ENCODE measurements at regions not wholly inside any gene's neighbourhood (a gene's known extent, or its start where the extent isn't known, plus 50 kb on each side); places are given as distances from the start of the nearest gene placed in this dataset.

DNA sequence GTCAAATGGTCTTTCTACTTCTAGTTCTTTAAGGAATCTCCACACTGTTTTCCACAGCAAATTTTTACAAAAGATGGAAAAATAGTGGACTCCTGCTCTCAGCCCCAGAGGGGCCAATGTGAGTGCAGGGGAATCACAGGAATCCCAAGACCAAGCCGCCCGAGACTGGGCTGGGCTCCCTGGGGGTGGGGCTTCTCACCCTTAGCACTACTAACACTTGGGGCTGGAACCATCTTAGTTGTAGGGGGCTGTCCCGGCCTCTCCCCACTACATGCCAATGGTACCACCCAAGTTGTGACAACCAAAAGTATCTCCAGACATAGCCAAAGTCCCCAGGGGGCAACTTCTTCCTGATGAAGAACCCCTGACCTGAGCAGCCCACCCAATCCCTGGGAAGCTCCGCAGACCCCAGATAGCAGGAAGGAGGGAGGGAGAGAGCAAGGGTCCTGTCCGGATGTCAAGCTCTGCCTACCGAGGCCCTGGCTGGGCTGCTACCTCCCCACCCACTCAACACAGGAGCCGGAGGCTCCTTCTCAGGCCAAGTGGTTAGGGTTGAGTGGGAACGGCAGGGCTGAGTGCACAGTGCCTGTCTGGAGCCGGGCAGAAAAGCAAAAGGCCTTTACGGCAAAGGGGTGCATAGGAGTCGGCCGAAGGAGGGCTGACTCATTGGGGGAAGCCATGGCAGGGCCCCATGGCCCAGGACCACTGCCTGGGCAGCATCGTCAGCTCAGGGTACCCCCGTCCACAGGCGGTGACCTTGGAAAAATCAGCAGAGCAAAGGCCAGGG lies 122.5 kb upstream of the FGF3 start:
- TF ChIP-seq, protein P1, sequence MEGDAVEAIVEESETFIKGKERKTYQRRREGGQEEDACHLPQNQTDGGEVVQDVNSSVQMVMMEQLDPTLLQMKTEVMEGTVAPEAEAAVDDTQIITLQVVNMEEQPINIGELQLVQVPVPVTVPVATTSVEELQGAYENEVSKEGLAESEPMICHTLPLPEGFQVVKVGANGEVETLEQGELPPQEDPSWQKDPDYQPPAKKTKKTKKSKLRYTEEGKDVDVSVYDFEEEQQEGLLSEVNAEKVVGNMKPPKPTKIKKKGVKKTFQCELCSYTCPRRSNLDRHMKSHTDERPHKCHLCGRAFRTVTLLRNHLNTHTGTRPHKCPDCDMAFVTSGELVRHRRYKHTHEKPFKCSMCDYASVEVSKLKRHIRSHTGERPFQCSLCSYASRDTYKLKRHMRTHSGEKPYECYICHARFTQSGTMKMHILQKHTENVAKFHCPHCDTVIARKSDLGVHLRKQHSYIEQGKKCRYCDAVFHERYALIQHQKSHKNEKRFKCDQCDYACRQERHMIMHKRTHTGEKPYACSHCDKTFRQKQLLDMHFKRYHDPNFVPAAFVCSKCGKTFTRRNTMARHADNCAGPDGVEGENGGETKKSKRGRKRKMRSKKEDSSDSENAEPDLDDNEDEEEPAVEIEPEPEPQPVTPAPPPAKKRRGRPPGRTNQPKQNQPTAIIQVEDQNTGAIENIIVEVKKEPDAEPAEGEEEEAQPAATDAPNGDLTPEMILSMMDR (conservative IDR thresholded peaks at IDR 0.05; ENCODE audit: low read depth, low read length) = no peak
- TF ChIP-seq EZH2 (IDR thresholded peaks at IDR 0.05; ENCODE audit: borderline replicate concordance, low read depth, low read length, poor library complexity, severe bottlenecking) = no peak

Measured in A673 (cell line).